ENCODE measurements at regions not wholly inside any gene's neighbourhood (a gene's known extent, or its start where the extent isn't known, plus 50 kb on each side); places are given as distances from the start of the nearest gene placed in this dataset.

DNA sequence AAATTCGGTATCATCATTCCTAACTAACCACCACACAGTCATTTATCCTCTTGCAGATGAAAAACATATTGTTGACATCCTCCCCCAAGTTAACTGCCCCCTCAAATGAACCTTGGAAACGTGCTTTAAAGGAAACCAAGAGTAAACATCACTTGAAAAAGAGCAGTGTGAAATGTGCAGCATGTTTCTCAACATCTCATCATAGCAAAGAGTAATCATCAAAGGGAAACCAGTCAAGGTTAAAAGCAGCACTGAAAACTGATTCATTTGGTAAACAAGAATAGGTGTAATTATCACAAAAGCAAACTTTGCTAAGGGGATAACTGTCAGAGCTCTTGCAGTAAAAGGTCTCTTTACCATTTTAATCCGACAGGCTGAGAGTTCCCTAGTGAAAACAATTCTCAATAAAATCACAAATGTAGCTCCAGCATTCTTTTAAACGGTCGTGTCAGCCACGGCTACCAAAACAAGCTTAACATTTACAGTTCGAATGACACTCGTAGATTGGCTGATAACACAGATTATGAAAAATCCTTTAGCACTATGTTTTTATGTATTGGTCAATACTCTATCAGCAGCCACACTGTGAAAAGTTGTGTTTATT is 461.0 kb downstream of the GBE1 start:
- no peak for DNase-seq (ENCODE audit: low spot score)
- intact Hi-C loops (cut with micrococcal nuclease; ENCODE audit: unreplicated experiment), result no loop called here
- Histone ChIP-seq H3K9me3 (ENCODE audit: low read length) (no peaks in the 10 kb centered on the region), H3K36me3 (ENCODE audit: insufficient read depth, low read length) (no peaks in the 10 kb centered on the region), H3K4me2 (ENCODE audit: low read length) (no peak overlapping the region), H3K9me2 (ENCODE audit: insufficient read depth, low read length) (no peaks in the 10 kb centered on the region), H3K4me1 (ENCODE audit: insufficient read depth, low read length, poor library complexity, severe bottlenecking) (no peaks in the 10 kb centered on the region), H3K79me2 (ENCODE audit: insufficient read depth, low read depth, low read length) (no peaks in the 10 kb centered on the region), H3K4me3 (ENCODE audit: low read depth, low read length, poor library complexity, severe bottlenecking) (no peak overlapping the region), H3K27ac (ENCODE audit: low read depth, low read length, poor library complexity, severe bottlenecking) (no peak overlapping the region), H2AFZ (ENCODE audit: low read length) (no peak overlapping the region), H4K20me1 (ENCODE audit: insufficient read depth, low read length) (no peaks in the 10 kb centered on the region)
- TF ChIP-seq CTCF (conservative IDR thresholded peaks at IDR 0.05; ENCODE audit: low read length), result no peak
- no peak for TF ChIP-seq EZH2phosphoT487 (IDR thresholded peaks at IDR 0.05; ENCODE audit: borderline replicate concordance, low read depth, low read length)
- no TSS peak for BruUV-seq (replicated peaks)
- CTCF ChIA-PET (ENCODE audit: unreplicated experiment), result no interaction called here
- POLR2A ChIA-PET, result no interaction called here

DNA sequence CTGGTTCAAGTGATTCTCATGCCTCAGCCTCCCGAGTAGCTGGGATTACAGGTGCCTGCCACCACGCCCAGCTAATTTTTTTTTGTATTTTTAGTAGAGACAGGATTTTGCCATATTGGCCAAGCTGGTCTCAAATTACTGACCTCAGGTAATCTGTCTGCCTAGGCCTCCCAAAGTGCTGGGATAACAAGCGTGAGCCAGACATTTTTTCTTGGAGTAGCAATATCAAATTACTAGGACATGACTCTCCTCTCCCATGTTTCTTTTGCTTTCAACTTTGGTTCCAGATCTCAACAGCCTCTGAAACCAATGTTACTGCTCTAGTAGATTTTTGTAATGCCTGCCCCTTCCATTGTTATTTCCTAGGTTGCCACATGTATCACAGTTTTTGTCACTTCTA is 462.0 kb downstream of the GBE1 start:
- no peak for DNase-seq (ENCODE audit: low spot score)
- no peaks in the 10 kb centered on the region for H3K4me1 ChIP-seq (ENCODE audit: insufficient read depth, low read length, poor library complexity, severe bottlenecking)
- ChIA-PET POLR2A (no interaction called here), CTCF (ENCODE audit: unreplicated experiment) (no interaction called here)
- H3K27ac ChIP-seq (ENCODE audit: low read depth, low read length, poor library complexity, severe bottlenecking), result no peak overlapping the region
- intact Hi-C loops (cut with micrococcal nuclease; ENCODE audit: unreplicated experiment), result no loop called here
- no peak overlapping the region for H3K4me3 ChIP-seq (ENCODE audit: low read depth, low read length, poor library complexity, severe bottlenecking)
- H3K79me2 ChIP-seq (ENCODE audit: insufficient read depth, low read depth, low read length), result no peaks in the 10 kb centered on the region
- TF ChIP-seq EZH2phosphoT487 (IDR thresholded peaks at IDR 0.05; ENCODE audit: borderline replicate concordance, low read depth, low read length), result no peak
- TF ChIP-seq CTCF (conservative IDR thresholded peaks at IDR 0.05; ENCODE audit: low read length), result no peak
- H3K36me3 ChIP-seq (ENCODE audit: insufficient read depth, low read length), result no peaks in the 10 kb centered on the region
- no peaks in the 10 kb centered on the region for H3K9me2 ChIP-seq (ENCODE audit: insufficient read depth, low read length)
- no peaks in the 10 kb centered on the region for H4K20me1 ChIP-seq (ENCODE audit: insufficient read depth, low read length)
- no peaks in the 10 kb centered on the region for H3K9me3 ChIP-seq (ENCODE audit: low read length)
- H3K4me2 ChIP-seq (ENCODE audit: low read length), result no peak overlapping the region
- H2AFZ ChIP-seq (ENCODE audit: low read length), result no peak overlapping the region
- no TSS peak for BruUV-seq (replicated peaks)

- no peaks in the 10 kb centered on the region for H3K9me3 ChIP-seq (ENCODE audit: low read length)
- H3K4me2 ChIP-seq (ENCODE audit: low read length), result no peak overlapping the region
- no peaks in the 10 kb centered on the region for H3K9me2 ChIP-seq (ENCODE audit: insufficient read depth, low read length)
- no peaks in the 10 kb centered on the region for H3K36me3 ChIP-seq (ENCODE audit: insufficient read depth, low read length)
- H3K79me2 ChIP-seq (ENCODE audit: insufficient read depth, low read depth, low read length), result no peaks in the 10 kb centered on the region
- TF ChIP-seq EZH2phosphoT487 (IDR thresholded peaks at IDR 0.05; ENCODE audit: borderline replicate concordance, low read depth, low read length) (no peak), CTCF (conservative IDR thresholded peaks at IDR 0.05; ENCODE audit: low read length) (no peak)
- POLR2A ChIA-PET, result no interaction called here
- no peak overlapping the region for H2AFZ ChIP-seq (ENCODE audit: low read length)
- no peak overlapping the region for H3K27ac ChIP-seq (ENCODE audit: low read depth, low read length, poor library complexity, severe bottlenecking)
- no peaks in the 10 kb centered on the region for H3K4me1 ChIP-seq (ENCODE audit: insufficient read depth, low read length, poor library complexity, severe bottlenecking)
- no peaks in the 10 kb centered on the region for H4K20me1 ChIP-seq (ENCODE audit: insufficient read depth, low read length)
- no peak for DNase-seq (ENCODE audit: low spot score)
- CTCF ChIA-PET (ENCODE audit: unreplicated experiment), result no interaction called here
- intact Hi-C loops (cut with micrococcal nuclease; ENCODE audit: unreplicated experiment), result loop anchor here (1.0 kb wide), 1 partner anchor 20 kb away; no protein-coding TSS in a partner anchor
- no peak overlapping the region for H3K4me3 ChIP-seq (ENCODE audit: low read depth, low read length, poor library complexity, severe bottlenecking)
- no TSS peak for BruUV-seq (replicated peaks)
Observed at GRCh38 chr3:81295906-81296577, 465.4 kb downstream of the GBE1 start.
